GM21423 (cell line): ENCODE measurements at regions not wholly inside any gene's neighbourhood (a gene's known extent, or its start where the extent isn't known, plus 50 kb on each side); places are given as distances from the start of the nearest gene placed in this dataset.
"Not testable (repeated sequence)": the region's sequence is repeated elsewhere in the genome, so short reads cannot be mapped to it uniquely, and the experiment has no call there.

ENCODE experiments used
- ATAC-seq: cut with Tn5 transposase; IDR thresholded peaks from one replicate; pipeline ENCODE4 v1.9.1; 2021; ENCODE audit warnings: mild to moderate bottlenecking, moderate library complexity; ENCODE audit not compliant: unreplicated experiment

GRCh38 chr2:189231719-189232323 lies 52.3 kb upstream of the COL5A2 start:
- no peak for ATAC-seq

- peak; percentile 93 for ATAC-seq
Observed at GRCh38 chr2:189232759-189233406, 53.3 kb upstream of the COL5A2 start.

- ATAC-seq, result no peak
Observed at GRCh38 chr2:189233527-189233926, 54.0 kb upstream of the COL5A2 start.

DNA sequence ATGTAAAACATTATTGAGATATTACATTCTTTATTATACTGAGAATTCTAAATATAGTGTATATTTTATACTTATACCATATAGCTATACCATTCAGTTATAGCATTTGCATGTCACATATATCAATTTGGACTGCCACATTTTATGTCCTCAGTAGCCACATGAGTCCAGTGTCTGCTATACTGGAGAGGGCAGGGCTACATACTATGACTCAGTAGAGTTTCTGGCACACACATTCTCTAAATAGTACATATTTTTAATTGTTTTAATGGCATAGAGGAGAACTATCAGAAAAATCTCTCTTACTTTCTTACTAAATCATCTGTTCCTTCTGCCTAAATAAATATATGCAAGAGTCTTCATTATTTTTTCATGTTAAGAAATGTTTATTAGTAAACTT lies 55.4 kb upstream of the COL5A2 start:
- ATAC-seq, result no peak

GRCh38 chr2:189236066-189236465 lies 56.5 kb upstream of the COL5A2 start:
- ATAC-seq, result no peak

DNA sequence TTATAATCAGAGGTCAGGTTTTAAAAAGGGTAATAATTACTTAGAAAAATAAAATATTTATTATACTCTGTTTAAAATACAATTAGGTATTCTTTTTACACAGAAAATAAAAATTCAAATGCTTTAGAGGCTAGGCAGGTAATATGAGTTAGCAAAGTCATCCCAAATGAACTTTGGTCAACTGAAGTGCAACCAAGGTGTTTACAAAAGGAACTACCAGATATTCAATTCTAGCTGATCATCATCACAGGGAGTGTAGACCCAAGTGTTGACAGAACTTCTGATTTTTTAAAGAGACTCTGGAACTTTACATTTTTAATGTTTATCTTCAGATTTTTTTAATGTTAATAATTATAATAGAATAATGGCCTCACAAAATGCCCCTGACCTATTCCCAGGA lies 59.3 kb upstream of the COL5A2 start:
- ATAC-seq, result no peak

- ATAC-seq, result not testable (repeated sequence)
Observed at GRCh38 chr2:189243843-189244242, 64.3 kb upstream of the COL5A2 start.

DNA sequence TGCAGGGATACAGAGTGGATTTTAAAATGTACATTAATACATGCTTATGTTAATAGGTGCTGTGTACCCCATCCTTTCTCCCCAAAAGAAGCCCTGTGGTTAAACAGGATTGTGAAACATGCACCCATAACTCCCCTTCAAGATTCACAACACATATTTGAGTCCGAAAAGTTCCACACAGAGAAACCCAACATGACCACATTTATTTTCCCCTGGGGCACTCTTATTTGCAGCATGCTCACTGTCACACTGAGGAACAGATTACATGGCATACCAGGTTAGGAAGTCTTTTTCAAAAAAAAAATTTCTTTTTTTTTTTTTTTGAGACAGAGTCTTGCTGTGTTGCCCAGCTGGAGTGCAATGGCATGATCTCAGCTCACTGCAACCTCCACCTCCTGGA lies 67.7 kb upstream of the COL5A2 start:
- ATAC-seq, result no peak

- ATAC-seq, result no peak
Observed at GRCh38 chr2:189248141-189248540, 68.6 kb upstream of the COL5A2 start.

GRCh38 chr2:189249171-189249570 lies 69.6 kb upstream of the COL5A2 start:
- no peak for ATAC-seq

DNA sequence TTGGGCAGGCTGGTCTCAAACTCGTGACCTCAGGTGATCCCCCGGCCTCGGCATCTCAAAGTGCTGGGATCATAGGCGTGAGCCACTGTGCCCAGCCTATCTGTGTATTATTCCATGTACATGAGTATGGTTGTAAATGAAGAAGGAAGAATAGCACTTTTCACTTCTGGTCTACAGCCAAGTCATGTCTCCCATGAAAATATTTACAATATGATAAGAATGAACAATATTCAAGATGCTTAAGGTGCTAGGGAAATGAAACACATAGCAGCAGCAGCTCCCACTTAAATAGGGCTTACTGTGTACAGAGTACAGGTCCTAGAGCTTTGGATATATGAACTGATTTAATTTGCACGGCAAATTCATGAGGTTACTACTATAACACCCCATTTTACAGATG lies 70.3 kb upstream of the COL5A2 start:
- no peak for ATAC-seq

- ATAC-seq, result no peak
Observed at GRCh38 chr2:189252991-189253675, 73.6 kb upstream of the COL5A2 start.

GRCh38 chr2:189253836-189254235 lies 74.3 kb upstream of the COL5A2 start:
- no peak for ATAC-seq

DNA sequence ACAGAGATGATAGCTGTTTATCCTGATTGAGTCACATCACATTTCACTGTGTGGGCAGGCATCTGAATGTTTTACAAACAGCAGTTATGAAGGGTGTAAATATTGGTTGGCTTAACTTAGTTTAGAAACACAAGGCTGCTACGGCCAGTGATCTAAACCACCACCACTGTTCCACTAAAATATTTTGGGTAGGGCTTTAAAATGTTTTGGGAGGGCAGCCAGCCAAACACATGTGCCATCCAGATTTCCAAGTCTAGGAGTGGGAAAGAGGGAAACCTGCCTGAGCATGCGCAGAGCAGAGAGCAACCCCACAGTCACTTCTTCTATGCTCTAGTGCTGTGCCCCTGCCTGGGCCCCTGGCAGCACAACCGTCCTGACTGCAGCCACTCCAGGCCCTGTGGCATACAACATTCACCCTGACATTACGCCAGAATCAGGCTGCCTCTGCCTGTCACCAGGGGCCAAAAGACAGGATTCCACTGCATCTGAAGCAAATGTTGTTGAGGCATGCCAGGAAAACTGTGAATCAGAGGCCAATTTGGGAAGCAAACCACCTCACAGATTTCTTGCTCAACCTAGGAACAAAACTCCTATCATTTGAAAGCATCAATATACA lies 74.8 kb upstream of the COL5A2 start:
- no peak for ATAC-seq

DNA sequence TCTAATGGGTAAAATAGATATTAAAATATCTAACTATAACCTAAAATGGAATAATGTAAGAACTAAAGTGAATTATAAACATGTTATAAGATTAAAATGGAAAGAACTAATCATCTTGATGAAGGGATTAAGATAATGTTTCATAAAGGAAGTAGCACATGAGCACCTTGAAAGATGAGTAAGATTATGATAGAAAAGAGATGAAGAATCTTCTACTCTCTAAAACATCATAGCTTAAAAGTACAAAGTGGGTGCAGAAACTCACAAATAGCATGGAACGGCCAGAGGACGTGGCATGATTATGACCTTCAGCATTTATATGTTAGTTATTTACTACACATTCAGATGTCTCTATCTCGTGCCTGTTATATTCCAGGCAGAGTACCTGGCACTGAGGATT lies 76.2 kb upstream of the COL5A2 start:
- no peak for ATAC-seq

DNA sequence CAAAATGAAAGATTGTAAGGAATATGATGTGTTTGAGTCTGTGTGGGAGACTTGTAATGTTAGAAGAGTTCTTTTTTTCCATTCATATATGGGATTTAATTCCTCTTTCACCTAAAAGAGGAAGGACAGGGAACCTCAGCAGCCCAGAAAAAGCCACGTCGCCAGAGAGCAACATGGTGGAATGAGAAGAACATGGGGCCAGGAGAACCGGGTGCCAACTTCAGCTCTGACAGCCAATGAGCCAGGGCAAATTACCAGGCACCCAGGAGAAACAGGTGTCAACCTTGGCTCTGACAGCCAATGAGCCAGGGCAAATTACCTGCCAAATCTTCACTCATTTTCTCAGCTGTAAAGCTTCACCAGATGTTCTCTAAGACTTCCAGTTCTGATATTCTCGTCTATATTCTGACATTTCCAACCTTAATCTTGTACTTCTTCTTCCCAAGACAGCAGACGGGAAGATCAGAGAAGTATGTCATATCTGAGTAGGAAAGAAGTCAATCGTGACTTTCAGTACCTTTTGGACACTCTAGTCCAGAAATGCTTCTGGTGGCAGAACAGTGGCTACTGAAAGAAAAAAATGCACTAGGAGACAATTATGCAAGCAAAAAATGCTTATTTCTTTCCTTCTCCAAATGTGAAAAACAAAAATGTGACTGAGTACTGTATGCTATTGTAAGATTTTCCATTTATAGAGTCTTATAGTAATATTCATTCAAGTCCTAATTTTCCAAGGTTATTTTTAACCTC lies 79.2 kb upstream of the COL5A2 start:
- ATAC-seq, result no peak

- ATAC-seq, result no peak
Observed at GRCh38 chr2:189260361-189260814, 80.8 kb upstream of the COL5A2 start.

DNA sequence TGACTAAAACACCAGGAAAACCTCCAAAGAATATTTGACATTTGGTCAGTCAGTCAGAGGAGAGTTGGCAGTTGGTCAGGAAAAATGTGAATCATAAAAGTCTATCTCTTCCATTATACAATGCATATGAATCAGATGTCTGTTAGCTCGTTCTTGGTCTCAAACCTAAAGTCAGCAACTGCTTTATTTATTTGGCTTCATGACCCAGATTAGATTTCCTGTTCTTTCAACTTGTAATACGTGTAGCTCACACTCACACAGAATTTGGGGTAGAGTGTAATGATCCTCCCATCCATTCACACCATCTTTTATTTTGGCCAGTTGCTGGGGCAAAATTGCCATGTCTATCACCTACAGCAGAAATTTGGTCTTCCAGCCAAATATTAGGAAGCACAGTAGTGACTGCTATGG lies 81.9 kb upstream of the COL5A2 start:
- ATAC-seq, result no peak

DNA sequence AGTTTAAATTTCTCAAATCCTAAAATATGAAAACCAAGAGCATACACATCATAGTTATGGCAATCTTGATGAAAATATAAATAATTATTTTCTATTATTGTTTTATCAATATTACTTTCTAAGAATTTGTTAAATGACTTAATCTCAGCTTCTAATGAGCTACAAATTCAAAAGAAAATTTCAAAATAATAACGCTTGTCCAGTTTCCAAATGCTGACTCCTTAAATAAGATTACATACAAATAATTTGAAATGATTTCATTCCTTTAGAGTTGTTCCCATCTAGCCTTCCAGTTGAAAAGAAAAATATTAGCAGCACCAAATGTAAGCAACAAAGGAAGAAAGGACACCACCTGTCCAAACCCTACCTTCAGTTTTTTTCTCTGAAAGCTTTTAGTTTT lies 82.4 kb upstream of the COL5A2 start:
- ATAC-seq, result no peak

DNA sequence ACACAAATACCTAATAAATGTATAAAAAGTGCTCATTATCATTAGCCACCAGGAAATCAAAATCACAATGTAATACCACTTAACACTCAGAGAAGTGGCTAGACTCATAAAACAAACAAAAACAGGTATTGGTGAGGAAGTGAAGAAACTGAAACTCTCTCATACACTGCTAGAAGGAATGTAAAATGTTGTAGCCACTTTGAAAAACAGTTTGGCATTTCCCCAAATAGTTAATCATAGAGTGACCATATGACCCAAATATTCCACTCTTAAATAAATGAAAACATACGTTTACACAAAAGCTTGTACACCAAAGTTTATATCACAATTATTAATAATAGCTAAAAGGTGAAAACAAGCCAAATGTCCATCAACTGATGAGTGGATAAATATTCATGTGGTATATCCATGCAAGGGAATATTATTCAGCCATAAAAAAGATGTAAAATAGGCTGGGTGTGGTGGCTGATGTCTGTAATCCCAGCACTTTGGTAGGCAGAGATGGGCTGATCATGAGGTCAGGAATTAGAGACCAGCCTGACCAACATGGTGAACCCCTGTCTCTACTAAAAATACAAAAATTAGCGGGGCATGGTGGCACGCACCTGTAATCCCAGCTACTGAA lies 86.2 kb upstream of the COL5A2 start:
- ATAC-seq, result no peak

GRCh38 chr2:189267491-189267890 lies 87.9 kb upstream of the COL5A2 start:
- no peak for ATAC-seq
